Neural progenitor cell (in vitro differentiated cells): ENCODE measurements at regions not wholly inside any gene's neighbourhood (a gene's known extent, or its start where the extent isn't known, plus 50 kb on each side); places are given as distances from the start of the nearest gene placed in this dataset.

Source experiments
- EZH2 ChIP-seq: fragments of 200-600 bp; sonication (generic); IDR thresholded peaks from 2 replicates; pipeline ENCODE4 v1.6.1; 2017; ENCODE audit warnings: antibody characterized with exemption, mild to moderate bottlenecking, moderate library complexity
- EZH2phosphoT487 ChIP-seq: fragments of 200-600 bp; sonication (generic); IDR thresholded peaks from 2 replicates; pipeline ENCODE4 v1.6.1; 2017; ENCODE audit warnings: antibody characterized with exemption
- TF ChIP-seq, protein P1 (sequence below): fragments of 200-600 bp; sonication (generic); IDR thresholded peaks from 2 replicates; pipeline ENCODE4 v1.5.1; 2017; ENCODE audit warnings: antibody characterized with exemption, mild to moderate bottlenecking

DNA sequence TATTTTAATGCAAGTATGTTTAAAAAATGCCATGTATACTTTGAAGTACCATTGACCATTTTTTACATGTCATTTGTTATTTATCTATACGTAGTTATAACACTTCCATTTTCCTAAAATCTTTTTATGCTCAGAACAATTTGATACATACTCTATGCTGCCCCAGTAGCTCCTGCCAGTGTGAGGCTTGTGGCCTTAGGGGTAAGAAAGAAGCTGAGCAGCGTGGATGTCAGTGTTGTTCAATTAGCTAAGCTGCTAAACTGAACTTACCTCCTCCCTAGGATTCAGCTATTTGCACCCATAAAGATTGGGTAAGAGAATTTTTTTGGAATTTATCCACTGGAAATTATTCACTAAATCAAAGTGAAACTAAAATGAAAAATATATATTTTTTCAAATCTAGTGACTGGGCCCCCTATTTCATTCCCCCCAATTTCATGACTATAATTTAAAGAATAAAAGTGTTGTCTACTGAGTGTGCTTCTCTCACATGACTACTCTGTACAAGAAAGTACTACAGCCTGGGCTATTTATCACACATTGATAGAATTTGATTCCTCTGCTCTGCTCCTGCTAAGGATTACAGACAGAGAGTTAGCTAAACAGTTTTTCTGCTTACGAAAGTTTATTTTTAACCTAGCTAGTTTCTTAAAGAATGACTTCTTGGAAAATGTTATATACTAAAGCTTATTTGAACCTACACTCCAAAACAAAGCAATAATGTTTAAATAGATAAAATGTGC, 1030.3 kb upstream of the ADGRL4 start:
- TF ChIP-seq, protein P1, sequence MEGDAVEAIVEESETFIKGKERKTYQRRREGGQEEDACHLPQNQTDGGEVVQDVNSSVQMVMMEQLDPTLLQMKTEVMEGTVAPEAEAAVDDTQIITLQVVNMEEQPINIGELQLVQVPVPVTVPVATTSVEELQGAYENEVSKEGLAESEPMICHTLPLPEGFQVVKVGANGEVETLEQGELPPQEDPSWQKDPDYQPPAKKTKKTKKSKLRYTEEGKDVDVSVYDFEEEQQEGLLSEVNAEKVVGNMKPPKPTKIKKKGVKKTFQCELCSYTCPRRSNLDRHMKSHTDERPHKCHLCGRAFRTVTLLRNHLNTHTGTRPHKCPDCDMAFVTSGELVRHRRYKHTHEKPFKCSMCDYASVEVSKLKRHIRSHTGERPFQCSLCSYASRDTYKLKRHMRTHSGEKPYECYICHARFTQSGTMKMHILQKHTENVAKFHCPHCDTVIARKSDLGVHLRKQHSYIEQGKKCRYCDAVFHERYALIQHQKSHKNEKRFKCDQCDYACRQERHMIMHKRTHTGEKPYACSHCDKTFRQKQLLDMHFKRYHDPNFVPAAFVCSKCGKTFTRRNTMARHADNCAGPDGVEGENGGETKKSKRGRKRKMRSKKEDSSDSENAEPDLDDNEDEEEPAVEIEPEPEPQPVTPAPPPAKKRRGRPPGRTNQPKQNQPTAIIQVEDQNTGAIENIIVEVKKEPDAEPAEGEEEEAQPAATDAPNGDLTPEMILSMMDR, result no peak
- TF ChIP-seq EZH2phosphoT487, result no peak
- TF ChIP-seq EZH2, result no peak
